Mucosa of rectum (tissue), 2 donors: ENCODE measurements at regions not wholly inside any gene's neighbourhood (a gene's known extent, or its start where the extent isn't known, plus 50 kb on each side); places are given as distances from the start of the nearest gene placed in this dataset.
A peak's percentile ranks its signal among the peaks of the same experiment; 100 is the strongest.

Source experiments
- H3K27ac ChIP-seq, 2 donors: one replicate each; pipeline ENCODE4 v1.7.0; 2013; ENCODE audit warnings: inconsistent platforms in 2 of 2, low read depth in 2 of 2, low read length in 2 of 2
- H3K27me3 ChIP-seq, 2 donors: one replicate each; pipeline ENCODE4 v1.7.0; 2013; ENCODE audit warnings: low read length in 2 of 2; ENCODE audit not compliant: control insufficient read depth in 2 of 2, insufficient read depth in 2 of 2
- H3K36me3 ChIP-seq, 2 donors: one replicate each; pipeline ENCODE4 v1.7.0; 2013; ENCODE audit warnings: low read length in 2 of 2; ENCODE audit not compliant: control insufficient read depth in 2 of 2, insufficient read depth in 2 of 2
- H3K4me1 ChIP-seq, 2 donors: one replicate each; pipeline ENCODE4 v1.7.0; 2013; ENCODE audit warnings: low read length in 2 of 2, mild to moderate bottlenecking in 1 of 2; ENCODE audit not compliant: control insufficient read depth in 2 of 2, insufficient read depth in 2 of 2
- H3K4me3 ChIP-seq, 2 donors: one replicate each; pipeline ENCODE4 v1.7.0; 2013; ENCODE audit warnings: low read length in 2 of 2
- H3K9ac ChIP-seq, 2 donors: one replicate each; pipeline ENCODE4 v1.7.0; 2013; ENCODE audit warnings: low read length in 2 of 2, low read depth in 1 of 2, mild to moderate bottlenecking in 1 of 2
- H3K9me3 ChIP-seq, 2 donors: one replicate each; pipeline ENCODE4 v1.7.0; 2013; ENCODE audit warnings: low read length in 2 of 2; ENCODE audit not compliant: control insufficient read depth in 2 of 2
- donor health status: healthy.
- donor health status: Normal muscosa, but diverticular disease.

DNA sequence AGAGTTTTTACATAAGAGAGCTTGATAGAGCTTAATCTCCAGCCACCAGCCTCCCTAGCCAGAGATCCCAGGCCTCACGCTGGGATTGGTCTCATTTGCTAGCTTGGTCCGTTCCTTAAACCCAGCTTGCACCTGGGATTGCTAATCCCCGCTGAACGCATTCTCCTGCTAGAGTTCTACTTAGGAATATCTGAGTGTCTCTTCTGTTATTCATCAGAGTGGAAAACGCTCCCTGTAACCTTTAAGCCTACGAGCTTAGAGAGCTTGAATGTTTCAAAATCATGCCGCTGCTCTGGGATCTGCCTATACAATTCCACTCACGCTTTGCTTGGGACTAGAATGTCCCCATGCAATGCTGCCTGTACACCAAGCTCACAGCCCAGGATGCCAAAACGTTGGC is 201.8 kb downstream of the NSG2 start:
- Histone ChIP-seq H3K4me1 (no peaks in the 10 kb centered on the region), H3K9me3 (no peaks in the 10 kb centered on the region), H3K36me3 (no peaks in the 10 kb centered on the region), H3K27me3 (no peaks in the 10 kb centered on the region), H3K27ac (no peak overlapping the region), H3K9ac (no peak overlapping the region), H3K4me3 (no peak overlapping the region)

DNA sequence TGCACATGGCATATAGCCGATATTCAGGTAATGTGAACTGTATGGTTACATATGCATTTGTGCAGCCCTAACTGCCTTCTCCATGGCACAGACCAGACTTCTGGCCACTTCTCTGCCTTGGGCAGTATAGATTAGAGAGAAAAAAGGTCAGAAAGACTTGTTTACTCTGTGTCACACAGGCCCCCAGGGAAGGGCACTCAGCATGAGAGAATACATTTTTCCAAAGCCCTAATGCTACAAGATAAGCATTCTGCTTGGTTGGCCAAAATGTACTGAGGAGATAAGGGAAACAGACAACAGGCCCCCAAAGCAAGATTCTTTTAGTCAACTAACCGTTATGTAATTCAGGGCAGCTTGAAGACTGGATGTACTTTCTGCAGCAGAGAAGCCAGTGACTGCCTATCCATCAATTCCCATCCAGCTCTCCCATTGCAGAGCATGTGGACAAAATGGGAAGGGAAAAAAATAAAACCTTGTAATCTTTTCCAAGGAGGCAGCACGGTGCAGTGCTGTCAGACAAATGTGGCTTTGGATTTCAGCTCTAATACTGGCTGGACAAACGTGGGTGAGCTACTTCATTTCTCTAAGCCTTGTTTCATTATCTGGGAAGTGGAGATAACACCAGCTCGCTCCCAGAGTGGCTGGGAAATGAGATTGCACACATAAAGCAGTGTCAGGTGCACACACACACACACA is 205.9 kb downstream of the NSG2 start:
- Histone ChIP-seq H3K4me1 (no peaks in the 10 kb centered on the region), H3K9me3 (no peaks in the 10 kb centered on the region), H3K9ac (no peak overlapping the region), H3K4me3 (no peak overlapping the region), H3K27ac (no peak overlapping the region), H3K36me3 (no peaks in the 10 kb centered on the region), H3K27me3 (no peaks in the 10 kb centered on the region)

DNA sequence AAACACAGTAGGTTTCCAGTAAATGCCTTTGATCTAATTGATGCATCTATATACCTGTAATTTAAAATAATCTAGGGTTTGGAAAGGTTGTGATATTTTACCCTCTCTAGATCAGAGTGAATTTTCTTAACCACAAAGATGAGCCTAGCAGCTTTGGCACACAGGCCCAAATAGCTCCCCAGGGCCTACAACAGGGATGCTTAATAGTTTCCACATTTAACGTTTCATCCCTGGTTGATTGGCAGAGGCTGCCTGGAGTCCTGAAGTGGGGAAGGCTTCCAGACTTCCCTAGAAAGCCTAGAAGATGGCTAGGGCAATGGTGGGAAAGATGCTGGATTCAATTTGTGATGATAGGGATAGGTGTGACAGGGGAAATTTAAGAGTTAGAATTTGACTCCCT is 206.6 kb downstream of the NSG2 start:
- Histone ChIP-seq H3K4me3 (no peak overlapping the region), H3K9me3 (no peaks in the 10 kb centered on the region), H3K36me3 (no peaks in the 10 kb centered on the region), H3K27ac (no peak overlapping the region), H3K4me1 (no peaks in the 10 kb centered on the region), H3K9ac (no peak overlapping the region), H3K27me3 (no peaks in the 10 kb centered on the region)

DNA sequence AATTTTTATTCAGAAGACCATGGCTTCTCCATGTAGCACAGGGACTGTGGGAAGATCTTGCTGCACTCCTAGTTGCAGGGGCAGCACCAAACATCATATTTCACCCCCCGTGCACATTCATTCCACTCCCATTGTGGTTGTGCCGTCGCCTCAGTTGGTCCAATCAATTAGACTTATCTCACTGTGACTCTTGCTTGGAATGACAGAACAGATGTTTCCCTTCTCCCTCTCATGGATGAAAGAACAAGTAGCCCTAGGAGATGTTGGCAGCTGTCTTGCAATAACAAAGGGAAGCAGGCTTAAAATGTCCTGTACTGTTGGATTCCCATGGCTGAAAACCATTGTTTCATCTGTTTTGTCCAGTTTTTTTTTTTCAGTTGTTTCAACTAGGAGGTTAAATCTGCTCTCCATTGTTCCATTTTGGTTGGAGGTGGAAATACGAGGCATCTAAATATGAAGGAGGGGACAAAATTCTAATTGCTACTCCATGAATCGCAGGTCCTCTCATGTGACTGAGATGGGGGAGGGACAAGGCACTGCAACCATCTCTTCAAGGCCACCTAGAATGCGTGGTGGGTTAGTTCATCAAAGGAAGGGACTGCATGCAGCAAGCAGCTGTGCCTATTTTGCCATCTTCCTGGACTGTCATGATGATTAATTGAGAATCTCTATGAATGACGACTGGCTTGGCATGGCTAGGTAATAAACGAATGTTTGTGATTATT is 214.4 kb downstream of the NSG2 start:
- Histone ChIP-seq H3K9ac (no peak overlapping the region), H3K36me3 (no peaks in the 10 kb centered on the region), H3K9me3 (no peaks in the 10 kb centered on the region), H3K27me3 (peaks cover 0 to 2% of the 10 kb centered on the region in 2 donors), H3K4me1 (no peaks in the 10 kb centered on the region), H3K27ac (no peak overlapping the region), H3K4me3 (no peak overlapping the region)

DNA sequence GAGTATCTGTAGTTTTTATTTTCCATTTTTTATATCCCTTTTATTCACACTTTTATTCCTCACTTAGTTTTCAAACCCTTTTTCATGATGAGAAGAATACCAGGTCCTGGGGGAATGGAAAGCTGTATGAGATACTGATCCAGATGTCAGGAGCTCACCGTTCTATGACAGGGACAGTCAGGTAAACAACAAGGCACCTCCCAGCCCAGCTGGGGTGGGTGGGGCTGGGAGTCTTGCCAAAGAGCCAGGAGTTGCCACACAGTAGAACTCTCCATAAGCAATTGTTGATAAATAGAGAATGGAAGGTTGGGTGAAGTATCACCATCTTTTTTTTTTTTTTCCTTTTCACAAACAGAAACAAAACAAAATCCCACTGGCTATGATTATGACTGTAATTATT is 225.8 kb downstream of the NSG2 start:
- no peak overlapping the region for H3K9ac ChIP-seq
- H3K4me1 ChIP-seq = no peaks in the 10 kb centered on the region
- H3K36me3 ChIP-seq = no peaks in the 10 kb centered on the region
- H3K27me3 ChIP-seq = no peaks in the 10 kb centered on the region
- H3K4me3 ChIP-seq = no peak overlapping the region
- no peak overlapping the region for H3K27ac ChIP-seq
- no peaks in the 10 kb centered on the region for H3K9me3 ChIP-seq

DNA sequence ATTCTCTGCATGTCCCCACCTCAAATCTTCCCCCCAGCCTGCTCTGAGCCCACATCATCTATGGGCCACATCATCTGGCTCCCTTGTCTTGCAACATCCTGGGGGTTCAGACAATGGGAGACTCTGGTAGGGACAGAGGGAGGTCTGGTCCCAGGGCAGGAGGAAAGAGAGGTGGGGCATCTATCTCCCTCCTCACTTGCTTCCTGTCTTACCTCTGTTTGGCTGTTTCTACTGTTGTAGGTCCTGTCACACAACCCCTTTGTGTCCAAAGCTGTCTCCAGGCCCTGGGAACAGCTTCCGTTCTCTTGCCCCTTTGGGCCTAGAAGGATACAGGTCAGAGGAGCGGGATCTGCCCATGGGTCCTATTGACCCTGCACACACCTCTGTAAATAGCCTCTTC is 227.2 kb downstream of the NSG2 start:
- peak overlapping the region; percentile 42 to 68 for H3K27ac ChIP-seq
- H3K4me1 ChIP-seq = no peaks in the 10 kb centered on the region
- no peak overlapping the region for H3K9ac ChIP-seq
- H3K27me3 ChIP-seq = no peaks in the 10 kb centered on the region
- no peak overlapping the region for H3K4me3 ChIP-seq
- H3K9me3 ChIP-seq = no peaks in the 10 kb centered on the region
- H3K36me3 ChIP-seq = no peaks in the 10 kb centered on the region

DNA sequence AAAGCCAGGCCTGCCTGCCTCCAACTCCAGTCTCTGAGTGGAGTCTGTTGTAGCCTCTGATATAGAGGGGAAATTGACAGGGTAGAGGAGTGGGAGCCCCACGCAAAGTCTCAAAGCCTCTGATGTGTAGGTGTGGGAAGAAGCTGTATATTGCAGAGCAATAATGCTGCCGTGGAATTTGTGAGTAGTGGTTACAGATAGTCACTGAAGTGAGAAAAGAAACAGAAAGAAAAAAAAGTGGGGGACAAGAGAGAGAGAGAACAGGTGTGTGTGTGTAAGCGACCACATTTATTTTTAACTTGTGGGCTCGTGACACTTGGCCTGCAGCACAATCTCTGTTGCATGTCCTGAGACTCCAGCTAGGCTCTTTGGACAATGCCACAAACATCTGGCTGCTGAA is 227.8 kb downstream of the NSG2 start:
- Histone ChIP-seq H3K9ac (no peak overlapping the region), H3K4me3 (no peak overlapping the region), H3K27me3 (no peaks in the 10 kb centered on the region), H3K36me3 (no peaks in the 10 kb centered on the region), H3K9me3 (no peaks in the 10 kb centered on the region), H3K4me1 (no peaks in the 10 kb centered on the region), H3K27ac (peak overlapping the region in 1 of 2 donors; percentile 35)

DNA sequence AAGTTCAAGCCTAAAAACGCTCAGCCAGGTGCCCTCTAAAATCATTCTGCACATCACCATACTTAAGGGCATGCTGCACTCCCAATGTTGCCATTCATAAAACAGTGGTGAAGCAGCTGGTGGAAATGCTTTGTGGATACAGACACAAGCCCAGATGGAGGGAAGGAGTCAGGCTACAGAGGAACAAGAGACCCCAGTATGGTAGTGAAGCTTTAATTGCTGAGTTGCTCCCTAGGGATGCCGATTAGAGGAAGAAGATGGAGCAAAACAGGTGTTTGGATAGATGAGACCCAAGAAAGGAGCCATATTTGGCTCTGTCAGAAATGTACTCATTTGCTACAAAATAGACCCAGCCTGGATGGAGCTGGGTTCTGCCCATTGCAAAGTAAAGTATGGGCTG is 230.5 kb downstream of the NSG2 start:
- Histone ChIP-seq H3K9ac (no peak overlapping the region), H3K9me3 (no peaks in the 10 kb centered on the region), H3K4me1 (no peaks in the 10 kb centered on the region), H3K27ac (no peak overlapping the region), H3K27me3 (no peaks in the 10 kb centered on the region), H3K36me3 (no peaks in the 10 kb centered on the region), H3K4me3 (no peak overlapping the region)

DNA sequence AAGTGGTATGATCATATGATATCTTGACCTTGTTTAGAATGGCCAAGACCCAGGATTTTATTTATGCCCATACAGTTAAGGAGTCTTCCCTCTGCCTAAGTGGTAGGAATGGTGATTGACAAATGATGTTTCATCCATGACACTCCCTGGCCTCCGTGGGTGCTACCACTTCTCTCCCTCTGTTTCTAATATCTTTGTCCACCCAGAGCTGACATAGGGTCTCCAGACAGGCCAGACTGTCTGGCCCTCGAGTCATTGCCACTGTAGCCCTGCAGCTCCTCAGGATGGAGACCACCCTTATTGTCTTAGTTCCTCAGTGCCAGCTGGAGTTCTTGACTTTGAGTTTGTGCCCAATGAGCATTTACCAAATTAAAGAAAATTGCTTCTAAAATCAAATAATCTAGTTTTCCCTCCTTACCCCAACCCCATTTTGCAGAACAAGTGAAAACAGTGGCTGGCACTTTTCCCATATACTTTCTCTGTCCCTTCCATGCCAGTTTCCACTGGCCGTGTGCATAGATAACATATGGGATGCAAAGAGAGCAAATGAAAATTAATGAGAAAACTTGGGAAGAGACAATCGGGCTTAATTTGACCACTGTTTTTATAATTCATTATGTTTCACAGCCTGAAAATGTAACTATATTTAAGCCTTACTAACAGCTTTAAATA is 235.7 kb downstream of the NSG2 start:
- no peaks in the 10 kb centered on the region for H3K36me3 ChIP-seq
- no peaks in the 10 kb centered on the region for H3K27me3 ChIP-seq
- no peak overlapping the region for H3K4me3 ChIP-seq
- no peaks in the 10 kb centered on the region for H3K9me3 ChIP-seq
- H3K4me1 ChIP-seq = no peaks in the 10 kb centered on the region
- no peak overlapping the region for H3K27ac ChIP-seq
- no peak overlapping the region for H3K9ac ChIP-seq

DNA sequence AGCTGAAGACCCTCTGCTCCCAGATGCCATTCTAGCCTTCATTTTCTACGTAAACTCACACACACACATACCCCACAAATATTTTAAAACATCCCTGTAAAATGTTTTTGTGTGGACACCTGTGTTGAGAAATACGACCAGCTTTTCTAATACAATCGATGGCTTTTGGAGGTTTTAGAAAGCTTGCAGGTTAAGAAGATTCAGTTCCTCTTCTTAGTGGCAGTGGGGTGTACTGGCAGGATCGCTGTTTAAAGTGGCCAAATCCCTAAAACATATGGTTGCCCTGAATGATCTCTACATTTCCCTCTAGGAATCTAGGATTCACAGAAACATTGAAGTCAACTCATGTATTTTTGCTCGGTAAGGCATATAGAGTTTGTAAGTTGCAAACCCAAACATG is 236.3 kb downstream of the NSG2 start:
- Histone ChIP-seq H3K4me1 (no peaks in the 10 kb centered on the region), H3K27me3 (no peaks in the 10 kb centered on the region)

More for the DNA sequence above, 236.3 kb downstream of the NSG2 start:
- Histone ChIP-seq H3K9me3 (no peaks in the 10 kb centered on the region), H3K27ac (no peak overlapping the region), H3K9ac (no peak overlapping the region), H3K36me3 (no peaks in the 10 kb centered on the region), H3K4me3 (no peak overlapping the region)
